ENCODE measurements at regions not wholly inside any gene's neighbourhood (a gene's known extent, or its start where the extent isn't known, plus 50 kb on each side); places are given as distances from the start of the nearest gene placed in this dataset.
A peak's percentile ranks its signal among the peaks of the same experiment; 100 is the strongest.
"Not testable (repeated sequence)": the region's sequence is repeated elsewhere in the genome, so short reads cannot be mapped to it uniquely, and the experiment has no call there.

- DNase-seq (ENCODE audit: low spot score) = not testable (repeated sequence)
These were observed 91.2 kb upstream of the GRM7 start for GRCh38 chr3:6769532-6770396.

GRCh38 chr3:6770397-6770690, 90.6 kb upstream of the GRM7 start:
- DNase-seq (ENCODE audit: low spot score) = no peak

- DNase-seq (ENCODE audit: low spot score) = no peak
These were observed 89.7 kb upstream of the GRM7 start for GRCh38 chr3:6771171-6771570.

GRCh38 chr3:6779140-6779539, 81.8 kb upstream of the GRM7 start:
- no peak for DNase-seq (ENCODE audit: low spot score)

GRCh38 chr3:6781092-6781491, 79.8 kb upstream of the GRM7 start:
- DNase-seq (ENCODE audit: low spot score) = no peak

- no peak for DNase-seq (ENCODE audit: low spot score)
These were observed 75.2 kb upstream of the GRM7 start for GRCh38 chr3:6785726-6786125.

- no peak for DNase-seq (ENCODE audit: low spot score)
These were observed 69.8 kb upstream of the GRM7 start for GRCh38 chr3:6791161-6791560.

GRCh38 chr3:6799264-6799915, 61.5 kb upstream of the GRM7 start:
- DNase-seq (ENCODE audit: low spot score) = peak; percentile 61

GRCh38 chr3:6803619-6804018, 57.3 kb upstream of the GRM7 start:
- DNase-seq (ENCODE audit: low spot score) = no peak

GRCh38 chr3:6805236-6805635, 55.7 kb upstream of the GRM7 start:
- no peak for DNase-seq (ENCODE audit: low spot score)

- no peak for DNase-seq (ENCODE audit: low spot score)
These were observed 53.9 kb upstream of the GRM7 start for GRCh38 chr3:6806991-6807390.

- no peak for DNase-seq (ENCODE audit: low spot score)
These were observed 52.8 kb upstream of the GRM7 start for GRCh38 chr3:6807967-6808588.

- no peak for DNase-seq (ENCODE audit: low spot score)
These were observed 51.6 kb upstream of the GRM7 start for GRCh38 chr3:6809349-6809748.
